ENCODE measurements at regions not wholly inside any gene's neighbourhood (a gene's known extent, or its start where the extent isn't known, plus 50 kb on each side); places are given as distances from the start of the nearest gene placed in this dataset.

DNA sequence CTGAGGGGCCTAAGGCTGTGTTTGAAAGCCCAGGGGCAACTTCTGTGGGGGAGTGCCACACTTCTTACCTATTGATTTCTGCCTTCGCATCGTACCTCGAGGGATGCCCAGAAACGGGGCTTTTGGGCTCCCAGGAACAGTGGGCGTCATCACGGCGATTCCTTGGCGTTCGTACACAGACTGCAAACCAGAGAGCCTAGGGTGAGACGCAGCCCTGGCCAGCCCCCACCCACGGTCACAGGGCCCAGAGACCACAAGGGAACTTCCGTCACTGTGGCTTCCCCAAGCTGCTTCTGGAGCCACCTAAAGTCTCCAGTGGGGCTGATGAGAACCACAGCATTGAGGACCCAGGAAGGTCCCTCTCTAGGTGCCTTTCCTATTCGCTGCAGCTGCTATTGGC, 91.9 kb downstream of the CTTN start:
- peaks cover 11 to 14% of the 10 kb centered on the region in 2 experiments for H3K9me3 Mint-ChIP-seq
- Histone ChIP-seq H3K79me1 (ENCODE audit: insufficient read depth, low read depth, low read length, poor library complexity, severe bottlenecking) (no peaks in the 10 kb centered on the region), H2BK120ac (ENCODE audit: low read depth, low read length, poor library complexity, severe bottlenecking) (no peak overlapping the region), H2AK5ac (ENCODE audit: insufficient read length, low read length) (no peak overlapping the region), H3T11ph (ENCODE audit: low read length) (no peak overlapping the region), H2BK5ac (ENCODE audit: insufficient read length, low read length) (no peak overlapping the region), H3K56ac (ENCODE audit: insufficient read length, low read depth, low read length) (no peak overlapping the region), H3K27me3 (ENCODE audit: insufficient read depth, low read length) (no peaks in the 10 kb centered on the region), H3K4me2 (ENCODE audit: insufficient read depth, insufficient read length, low read length) (no peak overlapping the region), H3K14ac (ENCODE audit: insufficient read depth, low read length) (no peak overlapping the region; the same call in 1 of the 2 replicates), H2AFZ (ENCODE audit: low read length) (no peak overlapping the region), H3K27ac (ENCODE audit: insufficient read length, low read depth, low read length) (no peak overlapping the region), H3K4ac (ENCODE audit: low read depth, low read length) (no peak overlapping the region), H4K91ac (ENCODE audit: insufficient read length, low read depth, low read length) (no peak overlapping the region), H4K20me1 (ENCODE audit: control insufficient read depth, insufficient read depth, insufficient read length) (peaks cover 2% of the 10 kb centered on the region), H2BK12ac (ENCODE audit: insufficient read length, low read depth, low read length) (no peak overlapping the region), H2BK20ac (ENCODE audit: low read depth, low read length, poor library complexity, severe bottlenecking) (no peak overlapping the region), H3K4me1 (ENCODE audit: insufficient read depth, low read length) (no peaks in the 10 kb centered on the region), H3K9ac (ENCODE audit: extremely low read depth, insufficient read length, low read length) (no peak overlapping the region), H3K23me2 (ENCODE audit: insufficient read length, low read depth, low read length, poor library complexity, severe bottlenecking) (no peaks in the 10 kb centered on the region), H3K18ac (ENCODE audit: insufficient read length, low read depth, low read length) (no peak overlapping the region), H2BK15ac (ENCODE audit: low read depth, low read length) (no peak overlapping the region), H4K5ac (ENCODE audit: insufficient read length, low read depth, low read length) (no peak overlapping the region), H3K23ac (ENCODE audit: insufficient read length, low read depth, low read length) (no peak overlapping the region), H3K9me3 (ENCODE audit: control insufficient read depth, low read depth, low read length) (peaks cover 6% of the 10 kb centered on the region), H4K8ac (replicated peaks; ENCODE audit: insufficient read length, low read depth, low read length) (no peak overlapping the region), H3K79me2 (ENCODE audit: insufficient read depth, low read length) (no peaks in the 10 kb centered on the region)
- H3K36me3 Mint-ChIP-seq (ENCODE audit: insufficient read depth in 1 of 3, low read depth in 3 of 3) = peaks cover 31 to 59% (median 44%) of the 10 kb centered on the region in 3 experiments
- no peak overlapping the region for H3K4me3 Mint-ChIP-seq
- no peak for TF ChIP-seq CTCF (conservative IDR thresholded peaks at IDR 0.05)
- DNase-seq = no peak
- no CpG with 5 or more reads among the region's 13 CpGs for WGBS (ENCODE audit: extremely low coverage, insufficient read length, low lambda C conversion rate)
- H3K27me3 Mint-ChIP-seq (ENCODE audit: low read depth) = no peaks in the 10 kb centered on the region
- no peak overlapping the region for H3K27ac Mint-ChIP-seq
- H3K4me1 Mint-ChIP-seq = no peaks in the 10 kb centered on the region
